Liver (tissue), 3 donors: ENCODE measurements at regions not wholly inside any gene's neighbourhood (a gene's known extent, or its start where the extent isn't known, plus 50 kb on each side); places are given as distances from the start of the nearest gene placed in this dataset.

Experiments
- JUND ChIP-seq, 2 donors: IDR thresholded peaks; 2 replicates each; pipeline ENCODE4 v1.6.1; 2016; ENCODE audit warnings: antibody characterized with exemption in 2 of 2
- RAD21 ChIP-seq, 2 donors: IDR thresholded peaks; 2 replicates each; pipeline ENCODE4 v1.6.1; 2016; ENCODE audit warnings: antibody characterized with exemption in 2 of 2, mild to moderate bottlenecking in 2 of 2
- TAF1 ChIP-seq: conservative IDR thresholded peaks from 2 replicates; pipeline ENCODE4 v1.6.1; 2016; ENCODE audit warnings: antibody characterized with exemption, mild to moderate bottlenecking
- TF ChIP-seq, protein P1 (sequence below): fragments of 150-350 bp; IDR thresholded peaks from 2 replicates; pipeline ENCODE4 v1.5.1; 2017; ENCODE audit warnings: improper control_type of control experiment, low read depth, low read length; ENCODE audit not compliant: missing input control
- TF ChIP-seq, protein P2 (sequence below): IDR thresholded peaks from 2 replicates; pipeline ENCODE4 v1.6.1; 2016; ENCODE audit warnings: antibody characterized with exemption, mild to moderate bottlenecking
- TF ChIP-seq, protein P3 (sequence below): IDR thresholded peaks from 2 replicates; pipeline ENCODE4 v1.6.1; 2016; ENCODE audit warnings: antibody characterized with exemption
- TF ChIP-seq, protein P4 (sequence below): IDR thresholded peaks from 2 replicates; pipeline ENCODE4 v1.6.1; 2016; ENCODE audit warnings: antibody characterized with exemption
- TF ChIP-seq, protein P5 (sequence below): IDR thresholded peaks from 2 replicates; pipeline ENCODE4 v1.6.1; 2016; ENCODE audit warnings: antibody characterized with exemption
- donor health status: healthy.
- donor health status: healthy.

DNA sequence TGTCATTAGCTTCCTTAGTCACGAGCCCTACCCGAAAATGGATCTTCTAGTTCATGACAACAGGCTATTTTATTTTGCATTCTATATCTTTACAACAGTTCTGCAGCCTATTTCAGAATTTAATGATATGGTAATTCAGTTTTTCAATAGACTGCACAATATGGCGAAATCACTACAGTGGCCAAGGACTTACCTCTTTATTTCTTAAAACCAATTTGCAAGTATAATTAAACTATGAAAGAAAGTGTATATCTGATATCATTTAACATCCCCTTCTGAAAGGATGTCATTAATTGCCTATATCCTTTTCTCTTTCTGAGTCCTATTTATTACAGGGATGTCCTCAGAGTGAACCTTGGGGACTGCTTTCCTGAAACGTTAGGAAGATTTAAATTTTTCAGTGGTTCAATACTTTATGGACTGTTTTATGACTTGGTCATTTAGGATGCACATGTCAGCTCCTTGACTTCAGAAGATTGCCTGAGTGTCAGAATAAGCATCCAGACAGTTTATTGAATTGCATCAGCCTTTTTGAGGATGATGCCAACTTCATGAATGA, 190.8 kb upstream of the GEMIN8 start:
- TF ChIP-seq, protein P1, sequence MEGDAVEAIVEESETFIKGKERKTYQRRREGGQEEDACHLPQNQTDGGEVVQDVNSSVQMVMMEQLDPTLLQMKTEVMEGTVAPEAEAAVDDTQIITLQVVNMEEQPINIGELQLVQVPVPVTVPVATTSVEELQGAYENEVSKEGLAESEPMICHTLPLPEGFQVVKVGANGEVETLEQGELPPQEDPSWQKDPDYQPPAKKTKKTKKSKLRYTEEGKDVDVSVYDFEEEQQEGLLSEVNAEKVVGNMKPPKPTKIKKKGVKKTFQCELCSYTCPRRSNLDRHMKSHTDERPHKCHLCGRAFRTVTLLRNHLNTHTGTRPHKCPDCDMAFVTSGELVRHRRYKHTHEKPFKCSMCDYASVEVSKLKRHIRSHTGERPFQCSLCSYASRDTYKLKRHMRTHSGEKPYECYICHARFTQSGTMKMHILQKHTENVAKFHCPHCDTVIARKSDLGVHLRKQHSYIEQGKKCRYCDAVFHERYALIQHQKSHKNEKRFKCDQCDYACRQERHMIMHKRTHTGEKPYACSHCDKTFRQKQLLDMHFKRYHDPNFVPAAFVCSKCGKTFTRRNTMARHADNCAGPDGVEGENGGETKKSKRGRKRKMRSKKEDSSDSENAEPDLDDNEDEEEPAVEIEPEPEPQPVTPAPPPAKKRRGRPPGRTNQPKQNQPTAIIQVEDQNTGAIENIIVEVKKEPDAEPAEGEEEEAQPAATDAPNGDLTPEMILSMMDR: no peak
- TF ChIP-seq, protein P2, sequence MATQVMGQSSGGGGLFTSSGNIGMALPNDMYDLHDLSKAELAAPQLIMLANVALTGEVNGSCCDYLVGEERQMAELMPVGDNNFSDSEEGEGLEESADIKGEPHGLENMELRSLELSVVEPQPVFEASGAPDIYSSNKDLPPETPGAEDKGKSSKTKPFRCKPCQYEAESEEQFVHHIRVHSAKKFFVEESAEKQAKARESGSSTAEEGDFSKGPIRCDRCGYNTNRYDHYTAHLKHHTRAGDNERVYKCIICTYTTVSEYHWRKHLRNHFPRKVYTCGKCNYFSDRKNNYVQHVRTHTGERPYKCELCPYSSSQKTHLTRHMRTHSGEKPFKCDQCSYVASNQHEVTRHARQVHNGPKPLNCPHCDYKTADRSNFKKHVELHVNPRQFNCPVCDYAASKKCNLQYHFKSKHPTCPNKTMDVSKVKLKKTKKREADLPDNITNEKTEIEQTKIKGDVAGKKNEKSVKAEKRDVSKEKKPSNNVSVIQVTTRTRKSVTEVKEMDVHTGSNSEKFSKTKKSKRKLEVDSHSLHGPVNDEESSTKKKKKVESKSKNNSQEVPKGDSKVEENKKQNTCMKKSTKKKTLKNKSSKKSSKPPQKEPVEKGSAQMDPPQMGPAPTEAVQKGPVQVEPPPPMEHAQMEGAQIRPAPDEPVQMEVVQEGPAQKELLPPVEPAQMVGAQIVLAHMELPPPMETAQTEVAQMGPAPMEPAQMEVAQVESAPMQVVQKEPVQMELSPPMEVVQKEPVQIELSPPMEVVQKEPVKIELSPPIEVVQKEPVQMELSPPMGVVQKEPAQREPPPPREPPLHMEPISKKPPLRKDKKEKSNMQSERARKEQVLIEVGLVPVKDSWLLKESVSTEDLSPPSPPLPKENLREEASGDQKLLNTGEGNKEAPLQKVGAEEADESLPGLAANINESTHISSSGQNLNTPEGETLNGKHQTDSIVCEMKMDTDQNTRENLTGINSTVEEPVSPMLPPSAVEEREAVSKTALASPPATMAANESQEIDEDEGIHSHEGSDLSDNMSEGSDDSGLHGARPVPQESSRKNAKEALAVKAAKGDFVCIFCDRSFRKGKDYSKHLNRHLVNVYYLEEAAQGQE: no peak
- TF ChIP-seq JUND (IDR thresholded peaks at IDR 0.05) (no peak), TAF1 (no peak), RAD21 (IDR thresholded peaks at IDR 0.05) (no peak)
- TF ChIP-seq, protein P3, sequence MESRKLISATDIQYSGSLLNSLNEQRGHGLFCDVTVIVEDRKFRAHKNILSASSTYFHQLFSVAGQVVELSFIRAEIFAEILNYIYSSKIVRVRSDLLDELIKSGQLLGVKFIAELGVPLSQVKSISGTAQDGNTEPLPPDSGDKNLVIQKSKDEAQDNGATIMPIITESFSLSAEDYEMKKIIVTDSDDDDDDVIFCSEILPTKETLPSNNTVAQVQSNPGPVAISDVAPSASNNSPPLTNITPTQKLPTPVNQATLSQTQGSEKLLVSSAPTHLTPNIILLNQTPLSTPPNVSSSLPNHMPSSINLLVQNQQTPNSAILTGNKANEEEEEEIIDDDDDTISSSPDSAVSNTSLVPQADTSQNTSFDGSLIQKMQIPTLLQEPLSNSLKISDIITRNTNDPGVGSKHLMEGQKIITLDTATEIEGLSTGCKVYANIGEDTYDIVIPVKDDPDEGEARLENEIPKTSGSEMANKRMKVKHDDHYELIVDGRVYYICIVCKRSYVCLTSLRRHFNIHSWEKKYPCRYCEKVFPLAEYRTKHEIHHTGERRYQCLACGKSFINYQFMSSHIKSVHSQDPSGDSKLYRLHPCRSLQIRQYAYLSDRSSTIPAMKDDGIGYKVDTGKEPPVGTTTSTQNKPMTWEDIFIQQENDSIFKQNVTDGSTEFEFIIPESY: no peak
- TF ChIP-seq, protein P4, sequence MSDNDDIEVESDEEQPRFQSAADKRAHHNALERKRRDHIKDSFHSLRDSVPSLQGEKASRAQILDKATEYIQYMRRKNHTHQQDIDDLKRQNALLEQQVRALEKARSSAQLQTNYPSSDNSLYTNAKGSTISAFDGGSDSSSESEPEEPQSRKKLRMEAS: no peak
- TF ChIP-seq, protein P5, sequence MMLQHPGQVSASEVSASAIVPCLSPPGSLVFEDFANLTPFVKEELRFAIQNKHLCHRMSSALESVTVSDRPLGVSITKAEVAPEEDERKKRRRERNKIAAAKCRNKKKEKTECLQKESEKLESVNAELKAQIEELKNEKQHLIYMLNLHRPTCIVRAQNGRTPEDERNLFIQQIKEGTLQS: no peak
